ENCODE measurements at regions not wholly inside any gene's neighbourhood (a gene's known extent, or its start where the extent isn't known, plus 50 kb on each side); places are given as distances from the start of the nearest gene placed in this dataset.

GRCh38 chr12:66822961-66823360, 144.1 kb upstream of the GRIP1 start:
- no peak for FAIRE-seq

GRCh38 chr12:66823857-66824570, 145.1 kb upstream of the GRIP1 start:
- H3K4me2 ChIP-seq (ENCODE audit: low read depth, low read length): no peak overlapping the region
- H3K79me2 ChIP-seq (ENCODE audit: insufficient read depth, low read length): no peaks in the 10 kb centered on the region
- H3K9me3 ChIP-seq (ENCODE audit: low read length): no peaks in the 10 kb centered on the region
- ChIA-PET POLR2A (no interaction called here), CTCF (ENCODE audit: low intra/inter-chr PET ratio, low total read pairs) (no interaction called here)
- no peaks in the 10 kb centered on the region for H3K4me1 ChIP-seq (ENCODE audit: insufficient read depth, low read length)
- no peak for DNase-seq (ENCODE audit: low spot score)
- H3K36me3 ChIP-seq (replicated peaks in 1 of 2; ENCODE audit: control insufficient read depth in 1 of 2, insufficient read depth in 2 of 2, low read length in 2 of 2): no peaks in the 10 kb centered on the region
- no peak overlapping the region for H3K27ac ChIP-seq (ENCODE audit: extremely low read length, insufficient read depth, low read length)
- BruUV-seq (replicated peaks): no TSS peak
- intact Hi-C loops (cut with micrococcal nuclease; ENCODE audit: unreplicated experiment) (no loop called here), in situ Hi-C loops (cut with HindIII; ENCODE audit: extremely low pct_ligation_motif_present, low pct_unique_long_range_greater_than_20kb) (no loop called here)
- WGBS (ENCODE audit: low lambda C conversion rate): 31% methylated on average over 5 of the region's 5 CpGs
- no peak overlapping the region for H3K4me3 ChIP-seq (replicated peaks in 1 of 3; ENCODE audit: insufficient read depth in 1 of 3, low read depth in 2 of 3, low read length in 3 of 3)
- no peak for FAIRE-seq
- no peaks in the 10 kb centered on the region for H4K20me1 ChIP-seq (ENCODE audit: insufficient read depth, low read length)
- no peak for ATAC-seq
- no peak overlapping the region for H3K9ac ChIP-seq (ENCODE audit: insufficient read depth, low read depth, low read length)
- H3K27me3 ChIP-seq (ENCODE audit: control insufficient read depth in 1 of 2, insufficient read depth in 2 of 2, low read length in 2 of 2): no peaks in the 10 kb centered on the region
- H2AFZ ChIP-seq (ENCODE audit: low read length): no peak overlapping the region
- TF ChIP-seq ZBTB4 (CRISPR knock-in tag; IDR thresholded peaks at IDR 0.05; ENCODE audit: borderline replicate concordance): no peak
- no peak for TF ChIP-seq BCL3 (CRISPR knock-in tag; IDR thresholded peaks at IDR 0.05)
- TF ChIP-seq HNRNPUL1 (IDR thresholded peaks at IDR 0.05; ENCODE audit: low read depth, low read length): no peak
- TF ChIP-seq TARDBP (CRISPR knock-in tag; IDR thresholded peaks at IDR 0.05): no peak
- TF ChIP-seq ZNF274 (CRISPR knock-in tag; IDR thresholded peaks at IDR 0.05): no peak
- TF ChIP-seq JARID2 (CRISPR knock-in tag; IDR thresholded peaks at IDR 0.05; ENCODE audit: insufficient replicate concordance): no peak
- no peak for TF ChIP-seq KLF15 (CRISPR knock-in tag; IDR thresholded peaks at IDR 0.05; ENCODE audit: borderline replicate concordance)
- no peak for TF ChIP-seq ZNF251 (CRISPR knock-in tag; IDR thresholded peaks at IDR 0.05)
- no peak for TF ChIP-seq THAP11 (CRISPR knock-in tag; IDR thresholded peaks at IDR 0.05)
- TF ChIP-seq U2AF2 (IDR thresholded peaks at IDR 0.05; ENCODE audit: low read depth, low read length): no peak
- no peak for TF ChIP-seq SMAD1 (CRISPR knock-in tag; IDR thresholded peaks at IDR 0.05; ENCODE audit: borderline replicate concordance, low read depth)

More at GRCh38 chr12:66822961-66823360, 144.1 kb upstream of the GRIP1 start:
- H3K27ac ChIP-seq (ENCODE audit: extremely low read length, insufficient read depth, low read length): no peak overlapping the region
- no peak overlapping the region for H2AFZ ChIP-seq (ENCODE audit: low read length)
- DNase-seq (ENCODE audit: low spot score) (no peak), ATAC-seq (no peak)
- no TSS peak for BruUV-seq (replicated peaks)
- in situ Hi-C loops (cut with HindIII; ENCODE audit: extremely low pct_ligation_motif_present, low pct_unique_long_range_greater_than_20kb): no loop called here
- intact Hi-C loops (cut with micrococcal nuclease; ENCODE audit: unreplicated experiment): no loop called here
- no peaks in the 10 kb centered on the region for H3K27me3 ChIP-seq (ENCODE audit: control insufficient read depth in 1 of 2, insufficient read depth in 2 of 2, low read length in 2 of 2)
- TF ChIP-seq CEBPB (IDR thresholded peaks at IDR 0.05; ENCODE audit: borderline replicate concordance, low read depth, low read length): peak; percentile 71
- TF ChIP-seq FOXA1 (IDR thresholded peaks at IDR 0.05): no peak
- TF ChIP-seq FOXA1 (CRISPR knock-in tag; IDR thresholded peaks at IDR 0.05): no peak
- H4K20me1 ChIP-seq (ENCODE audit: insufficient read depth, low read length): no peaks in the 10 kb centered on the region
- H3K79me2 ChIP-seq (ENCODE audit: insufficient read depth, low read length): no peaks in the 10 kb centered on the region
- no peak overlapping the region for H3K4me3 ChIP-seq (replicated peaks in 1 of 3; ENCODE audit: insufficient read depth in 1 of 3, low read depth in 2 of 3, low read length in 3 of 3)
- no peaks in the 10 kb centered on the region for H3K4me1 ChIP-seq (ENCODE audit: insufficient read depth, low read length)
- H3K4me2 ChIP-seq (ENCODE audit: low read depth, low read length): no peak overlapping the region
- no peaks in the 10 kb centered on the region for H3K9me3 ChIP-seq (ENCODE audit: low read length)
- no peak overlapping the region for H3K9ac ChIP-seq (ENCODE audit: insufficient read depth, low read depth, low read length)
- no peaks in the 10 kb centered on the region for H3K36me3 ChIP-seq (replicated peaks in 1 of 2; ENCODE audit: control insufficient read depth in 1 of 2, insufficient read depth in 2 of 2, low read length in 2 of 2)
- ChIA-PET POLR2A (no interaction called here), CTCF (ENCODE audit: low intra/inter-chr PET ratio, low total read pairs) (no interaction called here)

Data from HepG2 (cell line).